GM21360 (cell line): ENCODE measurements at regions not wholly inside any gene's neighbourhood (a gene's known extent, or its start where the extent isn't known, plus 50 kb on each side); places are given as distances from the start of the nearest gene placed in this dataset.

Experiments used
- ATAC-seq: cut with Tn5 transposase; IDR thresholded peaks from one replicate; pipeline ENCODE4 v1.9.1; 2021; ENCODE audit warnings: mild to moderate bottlenecking, moderate library complexity; ENCODE audit not compliant: unreplicated experiment

DNA sequence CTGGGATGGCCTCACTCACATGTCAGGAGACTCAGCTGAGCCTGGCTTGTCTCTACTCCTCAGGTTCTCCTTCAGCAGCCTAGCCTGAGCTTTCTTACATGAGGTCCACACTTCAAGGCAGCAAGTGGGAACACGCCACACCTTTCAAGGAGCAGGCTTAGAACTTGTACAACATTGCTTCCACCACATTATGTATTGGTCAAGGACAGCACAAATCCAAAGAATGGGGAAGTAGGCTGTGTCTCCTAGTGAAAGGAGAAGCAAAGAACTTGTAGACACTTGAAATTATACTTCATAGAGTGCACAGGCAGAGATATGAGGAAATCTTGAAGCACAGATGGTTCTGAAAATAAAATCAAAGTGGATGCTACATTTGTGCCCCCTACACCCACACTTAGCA lies 120.9 kb upstream of the NOCT start:
- ATAC-seq, result no peak

- no peak for ATAC-seq
These were observed 121.6 kb upstream of the NOCT start for GRCh38 chr4:138894011-138894410.

DNA sequence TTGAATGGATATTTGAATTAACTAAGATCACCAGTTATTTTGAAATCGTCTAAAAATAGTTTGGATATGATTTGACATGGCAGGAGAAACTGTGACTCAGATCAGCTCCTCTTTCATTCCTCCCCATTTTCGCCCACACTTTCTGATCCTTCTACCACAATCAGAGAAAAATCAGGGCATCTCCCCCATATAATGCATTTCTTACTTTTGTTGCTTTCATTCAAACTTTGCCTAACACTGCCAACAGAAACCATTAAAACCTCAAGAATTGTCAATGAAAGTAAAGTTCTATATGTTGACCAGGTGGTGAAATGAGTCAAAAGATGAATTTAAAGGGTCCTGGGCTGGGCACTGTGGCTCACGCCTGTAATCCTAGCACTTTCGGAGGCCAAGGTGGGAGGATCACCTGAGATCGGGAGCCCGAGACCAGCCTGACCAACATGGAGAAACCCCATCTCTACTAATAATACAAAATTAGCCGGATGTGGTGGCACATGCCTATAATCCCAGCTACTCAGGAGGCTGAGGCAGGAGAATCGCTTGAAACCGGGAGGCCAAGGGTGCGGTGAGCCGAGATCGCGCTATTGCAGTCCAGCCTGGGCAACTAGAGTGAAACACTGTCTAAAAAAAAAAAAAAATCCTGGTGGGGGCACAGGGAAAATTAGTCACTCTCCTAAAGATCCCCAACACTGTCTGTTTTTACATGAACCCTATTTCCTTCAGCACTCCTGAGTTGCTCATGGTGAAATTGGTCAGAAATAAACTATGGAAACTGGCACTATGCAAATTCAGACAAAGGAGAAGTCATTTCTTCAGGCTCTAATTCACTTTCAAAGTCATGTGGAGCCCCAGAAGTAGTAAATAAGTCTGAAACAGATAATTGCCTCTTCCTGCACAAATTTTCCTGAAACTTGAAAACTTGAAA lies 122.8 kb upstream of the NOCT start:
- ATAC-seq, result no peak

- no peak for ATAC-seq
These were observed 124.0 kb upstream of the NOCT start for GRCh38 chr4:138891631-138892031.

DNA sequence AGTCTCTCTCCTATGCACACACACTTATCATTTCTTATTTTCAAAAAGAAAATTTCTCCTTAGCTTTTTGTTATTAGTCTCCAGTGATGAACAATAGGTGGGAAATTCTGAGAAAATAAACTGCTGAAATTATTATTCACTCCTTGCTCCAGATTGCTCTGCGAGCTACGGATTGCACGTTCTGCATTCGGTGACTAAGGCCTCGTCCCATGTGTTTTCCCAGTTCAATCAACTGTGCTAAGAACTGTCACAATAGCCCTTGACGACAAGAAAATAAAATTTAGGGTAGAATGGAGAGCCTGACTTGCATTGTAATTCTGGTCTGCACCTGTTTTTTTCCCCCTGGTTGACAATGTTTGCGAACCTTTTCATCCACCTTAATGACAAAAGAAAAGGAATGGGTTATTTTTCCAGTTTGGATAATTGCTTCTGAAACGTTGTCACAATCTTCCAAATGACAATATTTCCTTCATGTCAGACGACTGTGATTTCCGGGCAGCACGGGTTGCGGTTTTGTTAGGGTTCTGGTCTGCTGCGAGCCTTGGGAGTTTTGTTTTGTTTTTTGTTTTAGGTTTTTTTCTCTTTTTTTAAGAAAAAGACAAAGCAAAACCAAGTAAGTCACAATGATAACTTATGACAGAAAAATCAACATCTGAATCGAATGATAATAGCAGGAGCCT lies 124.5 kb upstream of the NOCT start:
- ATAC-seq, result no peak

DNA sequence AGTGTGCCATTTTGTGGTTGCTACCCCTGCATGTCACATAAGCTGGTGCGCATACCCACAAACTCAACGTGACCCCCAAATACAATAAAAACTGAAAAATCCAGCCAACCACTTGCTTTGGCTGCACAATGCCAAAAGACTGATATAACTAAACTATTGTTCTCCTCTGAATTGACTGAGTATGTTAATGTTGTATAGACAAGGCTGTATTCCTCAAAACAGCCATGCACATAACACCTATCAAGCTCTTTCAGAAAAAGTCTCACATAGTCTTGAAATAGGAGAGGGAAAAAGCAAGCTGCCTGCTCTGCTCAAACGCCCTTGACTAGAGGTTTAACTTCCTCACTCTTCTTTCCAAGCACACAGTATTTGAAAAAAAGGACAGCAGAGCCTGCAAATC lies 126.4 kb upstream of the NOCT start:
- ATAC-seq, result no peak

GRCh38 chr4:138887741-138888140 lies 127.8 kb upstream of the NOCT start:
- ATAC-seq, result no peak

DNA sequence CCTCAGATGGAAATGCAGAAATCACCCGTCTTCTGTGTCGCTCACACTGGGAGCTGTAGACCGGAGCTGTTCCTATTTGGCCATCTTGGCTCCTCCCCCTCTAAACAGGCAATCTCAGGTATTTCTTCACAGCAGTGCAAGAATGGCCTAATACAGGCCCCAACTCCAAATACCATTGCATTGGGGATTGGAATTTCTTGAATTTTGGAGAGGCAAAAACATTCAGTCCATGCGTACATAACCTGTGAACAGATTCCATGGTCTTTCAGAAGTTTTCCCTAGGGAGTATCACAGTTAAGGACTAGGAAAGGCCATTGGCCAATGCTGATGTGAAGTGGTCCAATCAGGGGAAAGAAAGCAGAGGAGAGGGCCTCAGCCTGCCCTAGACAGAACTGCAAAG lies 128.2 kb upstream of the NOCT start:
- ATAC-seq, result no peak

- ATAC-seq, result no peak
These were observed 135.8 kb upstream of the NOCT start for GRCh38 chr4:138879757-138880156.

DNA sequence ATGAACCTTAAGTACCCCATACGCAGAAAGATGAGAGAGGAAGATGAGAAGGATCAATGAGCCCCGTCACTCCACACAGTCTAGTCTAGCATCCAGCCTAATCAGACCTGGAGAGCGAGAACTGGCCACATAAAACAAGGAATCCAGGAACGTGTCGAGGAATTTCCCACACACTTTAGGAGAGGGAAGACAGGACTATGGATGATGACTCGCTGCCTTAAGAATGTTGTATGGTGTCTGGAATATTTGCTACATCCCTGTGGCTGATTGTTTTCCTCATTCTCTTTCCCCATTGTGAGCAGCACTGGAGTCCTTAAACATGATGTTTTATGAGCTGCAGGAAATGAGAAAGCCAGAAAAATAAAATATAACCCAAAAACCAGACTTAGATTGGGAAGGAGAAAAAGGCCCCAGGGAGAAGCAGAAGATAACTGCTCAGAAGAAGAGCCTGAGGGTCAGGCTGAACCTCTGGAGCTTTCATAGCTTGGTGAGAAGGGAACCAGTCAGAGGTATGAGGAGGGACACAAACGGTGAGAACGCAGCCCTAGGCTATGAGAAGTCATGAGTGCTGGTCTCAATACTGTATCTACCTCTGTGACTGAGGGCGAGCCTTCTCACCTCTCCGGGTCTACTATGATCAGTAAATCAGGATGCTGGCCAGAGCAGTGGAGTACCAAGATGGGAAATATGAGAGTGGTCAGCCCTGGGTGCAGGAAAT lies 139.5 kb upstream of the NOCT start:
- ATAC-seq, result no peak

DNA sequence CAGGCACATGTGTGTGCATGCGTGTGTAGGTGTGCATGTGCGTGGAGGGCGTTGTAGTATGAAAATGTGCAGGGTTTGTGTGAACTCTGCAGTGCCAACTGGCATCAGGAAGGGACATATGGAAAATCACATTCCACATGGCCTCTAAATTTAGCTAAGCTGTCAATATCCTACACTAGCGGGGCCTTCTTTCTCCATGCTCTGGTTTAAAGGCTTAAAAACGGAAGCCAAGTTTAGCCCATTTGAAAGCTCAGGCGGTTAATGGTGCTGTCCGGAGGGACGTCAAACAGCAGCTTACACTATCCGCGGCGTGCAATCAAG lies 144.1 kb upstream of the NOCT start:
- ATAC-seq, result no peak

DNA sequence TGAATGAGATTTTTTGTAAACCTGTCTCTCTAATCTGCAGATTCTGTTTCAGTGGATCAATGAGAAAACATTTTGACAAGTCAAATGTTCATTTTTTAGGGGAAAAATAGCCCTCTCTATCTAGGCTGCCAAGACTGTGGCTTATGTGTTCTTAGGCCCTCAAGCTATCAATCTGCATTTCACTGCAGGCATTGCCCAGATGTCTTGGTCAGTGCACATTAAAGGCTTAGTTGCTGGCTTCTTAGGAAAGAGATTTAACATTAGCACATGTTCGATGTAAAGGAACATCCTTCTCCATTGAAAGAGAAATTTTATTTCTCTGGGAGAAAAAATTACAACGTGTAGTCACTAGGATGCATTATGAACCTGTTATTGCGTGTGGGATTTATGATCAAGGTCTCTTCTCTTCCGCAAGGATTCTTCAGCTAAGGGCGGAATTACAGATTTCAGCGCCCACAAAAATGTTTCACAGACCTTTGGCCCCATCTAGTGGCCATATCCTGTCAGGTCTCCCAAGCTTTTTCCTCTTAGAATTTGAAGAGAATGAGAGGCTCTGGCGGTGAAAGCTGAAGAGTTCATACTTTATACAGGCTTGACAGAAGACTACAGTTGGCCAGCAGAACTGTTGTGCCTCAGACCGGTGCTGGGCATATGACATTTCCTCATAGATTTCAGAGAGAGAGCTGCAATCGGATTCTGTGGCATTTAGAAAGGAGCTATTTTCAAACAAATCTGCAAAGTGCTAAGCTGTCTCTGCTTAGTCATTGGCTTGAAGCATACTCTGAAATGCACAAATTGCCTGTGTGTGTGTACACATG lies 144.6 kb upstream of the NOCT start:
- no peak for ATAC-seq

DNA sequence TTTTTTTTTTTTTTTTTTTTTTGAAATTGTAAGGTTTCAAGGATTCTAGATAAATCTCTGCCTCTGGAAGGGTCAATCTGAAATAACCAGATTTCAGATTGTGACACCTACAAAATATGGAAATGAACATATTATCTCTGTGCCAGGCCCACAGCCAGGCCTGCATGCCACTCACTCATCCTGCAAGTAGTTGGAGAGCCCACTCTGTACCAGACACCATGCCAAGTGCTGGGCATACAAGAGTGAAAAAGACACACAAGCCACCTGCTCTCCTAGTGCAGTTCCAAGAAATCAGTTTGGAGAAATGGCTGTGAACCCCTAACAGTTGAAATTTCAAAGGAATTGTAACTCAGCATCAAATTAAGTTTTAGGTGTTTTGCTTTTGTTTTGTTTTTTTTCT lies 145.9 kb upstream of the NOCT start:
- ATAC-seq, result no peak

- ATAC-seq, result no peak
These were observed 146.4 kb upstream of the NOCT start for GRCh38 chr4:138869165-138869564.

DNA sequence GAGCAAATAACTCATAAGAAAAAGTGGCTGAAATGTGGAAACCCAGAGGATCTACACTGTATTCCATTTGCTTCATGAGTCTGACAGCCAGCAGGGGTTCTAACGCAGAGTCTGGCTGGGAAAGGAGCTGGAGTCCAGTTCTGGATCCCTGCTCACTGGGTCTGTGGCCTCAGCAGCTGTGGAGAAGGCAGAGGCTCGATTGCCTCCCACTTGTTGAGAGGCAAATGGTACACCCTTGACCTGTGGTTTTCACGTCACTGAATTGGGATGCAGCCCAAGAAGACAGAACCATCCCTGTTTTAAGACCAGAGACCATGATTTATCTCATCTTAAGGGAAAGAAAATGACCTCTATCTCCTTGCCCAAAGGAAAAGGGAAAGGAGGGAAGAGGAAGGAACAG lies 147.0 kb upstream of the NOCT start:
- no peak for ATAC-seq

- ATAC-seq, result no peak
These were observed 148.2 kb upstream of the NOCT start for GRCh38 chr4:138867404-138867803.

GRCh38 chr4:138866314-138866713 lies 149.3 kb upstream of the NOCT start:
- no peak for ATAC-seq

GRCh38 chr4:138865765-138866164 lies 149.8 kb upstream of the NOCT start:
- ATAC-seq, result no peak

DNA sequence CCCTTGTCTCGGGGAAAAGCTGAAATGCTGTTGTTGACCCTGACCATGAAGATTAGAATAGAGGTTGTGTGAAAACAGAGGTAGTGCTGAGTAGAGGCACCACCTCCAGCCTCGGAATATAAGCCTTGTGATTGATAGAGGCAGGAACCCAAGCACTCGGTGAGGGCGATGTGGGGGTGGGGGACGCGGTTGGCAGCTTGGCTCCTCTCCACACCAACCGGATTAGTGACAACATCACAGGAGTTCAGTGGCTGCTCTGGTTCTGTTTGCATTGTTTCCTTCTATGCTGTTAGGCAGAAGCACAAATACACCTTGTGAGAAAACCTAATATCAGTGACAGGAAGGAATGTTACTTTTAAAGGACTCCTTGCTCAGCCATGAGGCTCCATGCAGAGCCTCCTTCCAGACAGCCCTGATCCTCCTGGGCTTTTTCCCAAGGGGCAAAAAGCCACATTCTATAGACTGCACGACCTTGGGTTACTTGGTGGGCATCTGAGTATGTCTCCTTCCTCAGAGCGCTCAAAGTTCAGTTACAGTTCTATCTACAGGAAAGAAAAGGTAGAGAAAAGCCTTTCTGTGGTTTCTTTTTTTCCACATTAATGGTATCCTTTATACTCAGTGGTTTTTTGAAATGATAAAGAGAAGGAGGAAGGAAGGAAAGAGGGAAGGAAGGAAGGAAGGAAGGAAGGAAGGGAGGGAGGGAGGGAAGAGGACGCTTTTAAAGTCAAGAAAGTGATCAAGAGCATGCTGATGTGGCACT lies 150.4 kb upstream of the NOCT start:
- no peak for ATAC-seq

- no peak for ATAC-seq
These were observed 152.4 kb upstream of the NOCT start for GRCh38 chr4:138863160-138863559.
